Stimulated activated CD4-positive, alpha-beta T cell treated with anti-CD3 and anti-CD28 coated beads, Interleukin-2, amount 100 ng/mL, for 48 hours (primary cell): ENCODE measurements at regions not wholly inside any gene's neighbourhood (a gene's known extent, or its start where the extent isn't known, plus 50 kb on each side); places are given as distances from the start of the nearest gene placed in this dataset.
"Not testable (repeated sequence)": the region's sequence is repeated elsewhere in the genome, so short reads cannot be mapped to it uniquely, and the experiment has no call there.

Source experiments
- DNase-seq, 2 donors: peaks; one replicate each; pipeline ENCODE4 v3.0.0-alpha.2; 2020

DNA sequence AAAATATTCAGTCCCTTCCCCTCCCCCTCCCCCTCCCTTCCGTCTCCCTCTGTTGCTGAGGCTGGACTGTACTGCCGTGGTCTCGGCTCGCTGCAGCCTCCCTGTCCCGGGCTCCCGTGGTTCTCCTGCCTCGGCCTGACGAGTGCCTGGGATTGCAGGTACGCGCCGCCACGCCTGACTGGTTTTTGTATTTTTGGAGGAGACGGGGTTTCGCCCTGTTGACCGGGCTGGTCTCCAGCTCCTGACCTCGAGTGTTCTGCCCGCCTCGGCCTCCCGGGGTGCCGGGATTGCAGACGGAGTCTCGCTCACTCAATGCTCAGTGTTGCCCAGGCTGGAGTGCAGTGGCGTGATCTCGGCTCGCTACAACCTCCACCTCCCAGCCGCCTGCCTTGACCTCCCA is 135.5 kb upstream of the PROKR2 start:
- not testable (repeated sequence) for DNase-seq

DNA sequence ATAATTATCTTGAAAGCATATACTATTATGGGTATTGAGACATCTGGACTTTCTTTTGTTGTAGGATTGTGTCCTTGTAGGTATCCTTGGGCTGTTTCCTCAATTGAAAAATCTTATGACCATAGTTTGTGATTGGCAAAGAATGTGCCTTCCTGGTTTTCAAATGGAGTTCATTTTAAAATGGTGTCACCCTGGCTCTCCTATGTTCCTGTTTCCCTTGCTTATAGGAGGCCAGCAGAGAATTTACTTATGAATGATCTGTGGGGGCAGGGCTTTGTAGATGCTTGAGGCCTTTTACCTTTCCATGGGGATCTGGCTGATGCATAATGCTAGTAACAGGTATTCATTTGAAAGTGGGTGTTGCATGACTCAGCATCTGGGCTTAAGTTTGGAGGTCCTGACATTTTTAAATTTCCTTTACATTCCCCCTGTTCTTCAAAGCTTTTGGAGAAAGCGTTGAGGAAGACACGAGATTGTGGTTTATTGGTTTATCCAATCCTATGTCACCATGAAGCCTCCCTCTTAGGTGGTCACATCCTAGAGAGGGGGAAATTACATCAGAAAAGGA is 135.0 kb upstream of the PROKR2 start:
- DNase-seq: no peak

DNA sequence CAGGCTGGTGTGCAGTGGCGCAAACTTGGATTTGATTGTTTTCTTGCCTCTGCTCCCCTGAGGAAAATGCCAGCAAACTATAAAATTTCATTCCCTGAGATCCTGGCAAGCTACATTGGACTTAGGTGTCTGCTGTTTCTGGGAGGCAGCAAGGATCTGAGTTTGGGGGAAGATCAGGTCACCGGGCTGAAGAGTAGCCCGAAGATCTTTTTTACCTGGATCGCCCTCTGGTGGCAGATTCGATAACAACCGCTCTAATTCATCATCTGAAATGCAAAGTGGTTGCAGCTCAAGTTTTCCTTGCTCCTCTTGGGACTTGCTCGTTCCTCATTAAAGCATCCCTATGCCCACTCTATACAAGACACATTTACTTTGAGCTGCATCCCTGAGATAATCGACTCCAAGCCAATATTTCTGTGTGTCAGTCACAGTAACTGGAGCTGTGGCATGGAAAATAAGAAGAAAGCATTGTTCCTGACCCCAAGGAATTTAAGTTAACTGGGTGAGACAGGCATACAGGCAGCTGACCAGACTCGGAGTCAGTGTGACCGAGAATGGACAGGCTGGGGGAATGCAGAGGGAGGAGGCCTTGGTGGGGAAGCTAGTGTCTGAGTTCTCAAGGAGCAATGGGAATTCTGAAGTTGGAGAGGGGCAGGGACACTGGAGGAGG is 131.8 kb upstream of the PROKR2 start:
- DNase-seq: peak; percentile 58 to 67

DNA sequence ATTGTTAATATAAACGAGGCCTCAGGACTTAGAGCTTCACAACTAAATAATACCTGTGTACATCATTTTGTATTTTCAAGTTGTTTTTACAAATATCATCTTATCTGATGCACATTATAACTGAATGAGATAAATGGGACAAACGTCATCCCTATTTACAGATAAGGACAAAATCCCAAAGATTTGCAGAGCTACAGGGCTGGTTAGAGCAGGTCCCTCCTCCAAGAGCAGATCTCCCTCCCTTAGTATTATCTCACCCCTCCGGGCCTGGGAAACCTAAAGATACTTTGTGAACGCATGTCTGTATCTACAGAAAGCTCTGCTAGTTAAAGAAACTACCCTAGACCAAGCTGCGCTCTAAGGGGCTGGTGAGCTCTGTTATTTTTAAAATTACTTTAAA is 130.4 kb upstream of the PROKR2 start:
- no peak for DNase-seq

DNA sequence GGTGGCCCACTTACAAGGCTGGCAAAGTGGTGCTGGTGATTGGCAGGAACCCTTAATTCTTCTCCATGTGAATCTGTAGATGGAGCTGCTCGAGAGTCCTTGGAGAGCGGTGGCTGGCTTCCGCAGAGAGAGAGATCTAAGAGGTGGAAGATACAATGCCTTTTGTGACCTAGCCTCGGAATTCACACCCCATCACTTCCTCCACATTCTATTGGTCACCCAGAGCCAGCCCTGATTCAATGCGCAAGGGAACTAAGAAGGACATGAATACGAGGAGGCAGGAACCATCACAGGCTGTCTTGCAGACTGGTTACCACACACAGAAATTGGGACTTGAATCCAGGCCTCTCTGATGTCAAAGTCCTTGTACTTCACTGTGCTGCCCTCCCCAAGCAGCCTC is 128.9 kb upstream of the PROKR2 start:
- DNase-seq: no peak

DNA sequence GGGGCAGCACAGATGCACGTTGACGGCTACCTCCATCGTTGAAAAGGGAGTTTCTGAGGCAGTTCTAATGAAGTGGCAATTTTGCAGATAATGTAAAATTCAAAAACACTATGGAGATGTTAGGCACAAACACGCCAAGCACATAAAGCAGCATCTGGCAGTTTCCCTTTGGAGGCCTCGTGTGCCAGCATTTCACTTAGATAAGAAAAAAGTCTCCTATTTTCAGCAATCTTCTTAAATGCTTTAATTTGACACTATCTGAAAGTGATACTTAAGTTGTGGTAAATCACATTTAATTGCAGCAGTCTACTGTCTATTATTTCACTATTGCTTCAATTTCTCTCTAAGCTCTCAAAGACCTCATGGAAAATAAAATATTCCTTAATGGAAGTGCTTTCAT is 125.3 kb upstream of the PROKR2 start:
- no peak for DNase-seq

DNA sequence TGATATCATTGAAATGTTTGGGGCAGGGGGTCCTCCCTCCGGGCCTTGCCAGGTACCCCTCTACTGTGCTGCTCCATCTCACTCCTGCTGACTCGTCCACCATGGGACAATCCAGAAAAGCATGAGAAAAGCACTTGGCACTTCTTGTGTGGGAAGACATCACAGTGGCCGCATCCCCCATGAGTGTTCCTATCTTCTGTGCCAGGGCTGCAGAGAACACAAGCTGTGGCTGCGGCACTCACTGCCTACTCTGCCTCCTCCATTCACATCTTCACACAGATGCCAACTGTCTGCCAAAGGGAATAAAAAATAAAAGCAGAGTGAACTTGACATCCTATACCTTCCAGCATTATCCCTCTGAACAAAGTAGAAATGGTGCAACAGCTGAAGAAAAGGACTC is 117.4 kb upstream of the PROKR2 start:
- DNase-seq: no peak

DNA sequence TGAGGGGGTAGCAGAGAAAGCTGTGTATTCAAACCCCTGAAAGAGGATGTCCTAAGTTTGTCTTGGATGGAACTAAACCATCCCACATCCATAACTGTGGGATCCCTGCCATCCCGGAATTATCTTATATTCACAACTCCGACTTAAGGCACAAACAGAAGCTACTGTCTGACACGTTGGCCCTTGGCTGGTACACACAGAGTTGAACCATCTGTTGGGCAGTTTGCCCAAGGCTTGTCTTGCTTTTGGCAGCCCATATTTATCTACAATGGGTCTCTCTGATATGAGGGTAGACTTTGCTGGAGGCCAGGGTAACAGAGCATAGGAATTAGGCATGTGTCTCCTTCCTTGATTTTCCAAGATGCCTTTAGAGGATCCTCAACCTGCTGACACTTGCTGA is 116.6 kb upstream of the PROKR2 start:
- DNase-seq: no peak

DNA sequence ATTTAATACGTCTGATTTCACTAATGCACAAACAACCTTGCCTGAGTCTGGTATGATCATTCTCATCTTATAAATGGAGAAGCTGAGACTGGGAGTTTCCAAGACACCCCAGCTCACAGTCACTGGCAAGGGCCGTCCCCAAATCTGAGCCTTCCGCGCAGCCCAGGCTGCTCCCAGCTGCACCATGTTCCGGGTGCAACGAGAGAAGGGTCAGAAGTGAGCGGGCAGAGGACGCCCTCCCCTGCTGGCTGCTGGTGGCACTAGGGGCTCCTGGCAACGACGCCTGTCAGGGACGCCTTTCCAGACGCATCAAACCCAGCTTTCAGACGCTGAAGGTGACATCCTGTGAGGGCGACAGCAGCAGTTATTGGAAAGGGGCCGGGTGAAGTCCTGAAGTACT is 115.3 kb upstream of the PROKR2 start:
- no peak for DNase-seq

DNA sequence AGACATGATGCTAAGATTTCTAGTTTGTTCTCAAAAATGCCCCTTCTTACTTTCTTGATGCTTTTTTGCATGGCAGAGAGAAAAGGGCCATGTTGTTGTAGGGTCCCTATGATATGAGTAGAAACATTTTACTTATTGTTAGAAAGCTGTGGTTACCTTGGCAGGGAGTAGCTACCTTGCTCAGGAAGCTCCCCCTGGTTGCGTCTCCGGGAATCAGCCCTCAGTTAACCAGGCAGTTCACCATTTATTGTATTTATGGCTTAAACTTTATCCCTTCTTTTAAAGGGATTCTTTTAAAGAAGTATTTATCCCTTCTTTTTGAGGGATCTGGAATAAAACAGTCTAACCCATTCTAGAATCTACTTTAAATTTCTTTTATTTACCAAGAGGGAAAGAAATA is 113.9 kb upstream of the PROKR2 start:
- DNase-seq: no peak

DNA sequence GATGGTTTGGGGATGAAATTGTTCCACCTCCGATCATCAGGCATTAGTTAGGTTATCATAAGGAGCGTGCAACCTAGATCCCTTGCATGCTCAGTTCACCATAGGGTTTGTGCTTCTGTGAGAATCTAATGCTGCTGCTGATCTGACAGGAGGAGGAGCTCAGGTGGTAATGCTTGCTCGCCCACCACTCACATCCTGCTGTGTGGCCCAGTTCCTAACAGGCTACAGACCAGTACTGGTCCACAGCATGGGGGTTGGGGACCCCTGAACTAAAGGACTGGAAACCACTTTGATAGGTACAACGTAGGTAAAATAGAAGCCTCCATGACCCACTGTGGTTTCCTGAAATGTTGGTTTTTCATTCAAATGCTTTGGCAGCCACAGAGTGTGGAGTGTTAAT is 109.3 kb upstream of the PROKR2 start:
- DNase-seq: no peak

DNA sequence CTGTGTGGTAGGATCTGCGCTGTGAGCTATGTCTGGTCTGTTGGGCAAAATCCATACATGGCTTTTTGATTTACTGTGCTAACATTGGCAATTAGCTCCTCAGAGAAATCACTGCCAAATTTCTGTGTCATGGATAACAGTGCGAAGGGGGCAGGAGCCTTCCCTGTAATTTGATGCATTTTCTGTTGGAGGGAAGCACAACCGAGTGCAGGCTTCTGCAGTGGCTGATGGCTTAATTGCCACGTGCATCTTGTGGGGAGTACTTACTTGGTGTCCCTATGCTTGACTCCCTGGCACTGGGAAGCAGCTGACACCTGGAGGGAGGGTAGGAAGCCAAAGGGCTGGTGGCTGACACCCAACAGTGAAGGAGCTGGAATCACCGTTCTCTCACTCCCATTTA is 99.3 kb upstream of the PROKR2 start:
- DNase-seq: no peak

DNA sequence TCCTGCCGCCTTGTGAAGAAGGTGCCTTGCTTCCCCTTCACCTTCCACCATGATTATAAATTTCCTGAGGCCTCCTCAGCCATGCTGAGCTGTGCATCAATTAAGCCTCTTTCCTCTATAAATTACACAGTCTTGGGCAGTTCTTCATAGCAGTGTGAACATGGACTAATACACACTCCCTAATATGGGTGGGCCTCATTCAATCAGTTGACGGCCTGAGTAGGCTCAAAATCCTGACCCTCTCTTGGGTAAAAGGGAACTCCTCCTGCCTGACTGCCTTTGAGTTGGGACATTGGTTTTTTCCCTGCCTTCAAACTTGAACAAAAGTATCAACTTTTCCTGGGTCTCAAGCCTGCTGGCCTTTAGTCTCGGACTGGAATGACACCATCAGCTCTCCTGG is 96.6 kb upstream of the PROKR2 start:
- DNase-seq: no peak

DNA sequence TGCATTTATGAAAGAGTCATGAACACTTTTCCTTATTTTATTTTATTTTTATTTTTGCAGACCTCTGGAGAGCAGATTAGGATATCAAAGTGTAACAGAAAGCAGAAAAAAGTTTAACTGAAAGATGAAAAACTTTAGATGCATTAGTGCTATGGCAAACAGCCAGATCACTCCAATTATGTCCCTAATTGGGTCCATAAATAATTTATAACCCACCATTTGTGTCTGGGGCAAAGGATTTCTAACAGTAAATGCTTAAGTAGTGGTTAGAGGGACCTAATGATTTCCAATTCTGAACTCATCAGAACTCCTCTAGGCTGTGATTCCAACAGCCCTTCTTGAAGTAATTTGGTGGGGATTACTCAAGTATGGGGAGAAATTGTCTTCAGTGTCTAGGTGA is 93.7 kb upstream of the PROKR2 start:
- DNase-seq: no peak

DNA sequence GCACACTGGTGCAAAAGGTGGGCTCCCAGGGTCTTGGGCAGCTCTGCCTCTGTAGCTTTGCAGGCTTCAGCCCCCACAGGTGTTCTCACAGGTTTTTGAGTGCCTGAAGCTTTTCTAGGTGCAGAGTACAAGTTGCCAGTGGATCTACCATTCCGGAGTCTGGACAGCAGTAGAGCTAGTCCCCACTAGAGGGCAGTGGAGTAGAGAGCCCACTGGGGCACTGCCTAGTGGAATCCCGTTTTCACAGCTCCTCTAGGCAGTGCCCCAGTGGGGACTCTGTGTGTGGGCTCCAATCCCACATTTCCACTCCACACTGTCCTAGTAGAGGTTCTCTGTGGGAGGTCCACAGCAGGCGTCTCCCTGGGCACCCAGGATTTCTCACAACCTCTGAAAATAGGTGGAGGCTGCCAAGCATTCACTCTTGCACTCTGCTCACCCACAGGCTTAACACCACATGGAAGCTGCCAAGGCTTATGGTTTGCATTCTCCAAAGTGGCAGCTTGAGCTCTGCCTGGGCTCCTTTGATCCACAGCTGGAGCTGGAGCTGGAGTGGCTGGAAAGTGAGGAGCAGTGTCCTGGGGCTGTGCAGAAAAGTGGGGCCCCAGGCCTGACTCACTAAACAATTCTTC is 86.3 kb upstream of the PROKR2 start:
- DNase-seq: peak; percentile 15 to 20

DNA sequence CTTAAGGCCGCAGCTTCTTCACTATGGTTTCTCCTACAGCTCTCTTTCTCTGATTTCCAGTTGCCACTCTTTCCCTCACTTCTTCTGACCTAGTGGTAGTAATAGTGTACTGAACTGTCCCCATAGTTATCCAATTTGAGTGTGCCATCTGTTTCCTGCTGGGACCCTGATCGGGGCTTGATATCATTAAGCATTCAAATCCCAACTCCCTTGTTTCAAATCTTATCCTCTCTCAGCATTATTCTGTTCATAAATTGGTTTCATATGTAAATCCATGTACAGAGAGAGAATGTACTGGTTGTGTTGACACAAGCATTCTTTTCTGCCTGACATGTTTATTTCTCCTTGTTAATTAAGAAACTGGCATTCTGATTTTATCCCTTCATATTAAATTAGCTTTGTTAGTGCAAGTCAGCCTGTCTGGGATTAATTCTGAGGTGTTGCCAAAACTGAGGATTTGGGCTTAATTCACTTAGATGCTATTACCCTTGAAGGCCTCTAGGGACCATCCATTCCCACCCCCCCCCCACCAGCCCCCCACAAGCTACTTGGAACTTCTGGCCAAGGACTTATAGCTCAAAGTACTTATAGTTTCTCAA is 84.6 kb upstream of the PROKR2 start:
- DNase-seq: no peak

DNA sequence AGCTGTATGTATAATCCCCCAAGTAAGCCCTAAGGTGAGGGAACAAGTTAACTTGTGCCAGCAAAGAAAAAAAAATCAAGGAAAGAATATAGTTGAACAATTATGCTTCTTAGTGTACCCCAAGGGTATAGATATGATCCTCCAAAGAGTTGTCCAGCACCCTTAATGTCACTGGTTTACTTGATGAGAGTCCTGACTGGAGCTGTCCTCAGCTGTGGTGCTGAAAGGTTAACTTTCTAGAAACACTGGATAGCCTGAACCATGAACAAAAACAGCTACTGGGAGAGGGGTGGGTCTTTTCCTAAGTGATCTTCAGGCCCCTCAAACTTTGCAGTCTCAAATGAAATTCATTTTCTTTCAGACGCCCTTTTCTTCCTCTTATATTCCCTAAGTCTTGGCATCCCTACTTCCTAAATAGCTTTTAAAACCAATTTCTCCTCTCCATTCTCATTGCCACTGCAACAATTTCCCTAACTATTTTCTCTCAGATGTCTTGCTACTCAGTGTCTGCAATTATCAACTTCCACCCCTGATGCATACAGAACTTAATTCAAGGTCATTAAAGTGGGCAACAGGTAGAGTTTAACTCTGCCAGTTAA is 83.5 kb upstream of the PROKR2 start:
- peak in 1 of 2 donors; percentile 7 for DNase-seq

DNA sequence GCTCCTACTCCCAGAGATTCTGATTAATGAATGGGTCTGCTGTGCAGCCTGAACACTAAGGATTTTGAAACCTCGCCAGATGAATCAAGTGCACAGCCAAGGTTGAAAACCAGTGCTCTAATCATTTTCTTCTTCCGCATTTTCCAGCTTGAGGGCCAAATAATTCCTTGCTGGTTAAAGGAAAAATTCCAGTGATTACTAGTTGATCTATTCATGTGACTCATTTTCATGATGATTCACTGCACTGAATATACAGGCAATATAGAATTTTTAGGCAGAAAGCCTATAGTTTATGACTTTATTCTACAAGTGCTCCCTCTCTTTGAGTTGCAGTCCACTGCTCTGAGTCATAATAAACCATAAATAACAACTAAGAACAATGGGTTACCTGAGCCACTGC is 80.6 kb upstream of the PROKR2 start:
- no peak for DNase-seq

DNA sequence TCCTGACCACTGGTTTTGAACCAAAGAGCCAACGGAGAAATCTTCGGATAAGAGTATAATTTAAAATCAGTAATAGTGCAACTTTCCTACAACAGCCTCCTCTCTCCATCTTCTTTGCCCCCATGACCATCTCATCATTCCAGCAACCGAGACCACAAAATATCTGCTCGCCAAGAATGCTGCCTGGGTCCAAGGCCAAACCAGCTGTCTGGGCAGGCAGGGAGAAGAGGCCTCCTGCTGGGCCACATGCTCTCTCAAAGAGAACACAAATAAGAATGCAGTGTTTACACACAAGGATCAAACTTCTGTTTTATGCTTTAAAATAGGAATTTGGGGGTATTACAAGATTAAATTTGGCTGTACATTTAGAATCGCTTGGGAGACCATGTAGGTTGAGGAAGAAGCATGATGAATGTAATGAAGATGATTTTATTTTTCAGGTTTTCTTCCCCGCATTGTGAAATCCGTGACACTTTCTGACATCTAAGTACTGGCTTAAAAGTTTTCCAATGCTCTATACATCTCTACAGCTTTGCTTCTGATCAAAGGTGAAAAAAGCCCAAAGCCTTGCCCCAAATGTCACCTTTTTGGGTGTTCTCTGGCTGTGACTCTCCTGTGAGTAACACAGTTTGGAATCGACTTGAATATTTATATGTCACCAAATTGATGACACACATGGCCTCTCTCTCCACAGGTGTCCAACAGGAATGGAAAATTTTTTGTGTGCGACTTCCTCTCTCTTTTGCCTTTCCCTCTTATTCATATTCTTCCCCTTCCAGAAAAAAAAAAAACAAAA is 79.4 kb upstream of the PROKR2 start:
- DNase-seq: no peak

DNA sequence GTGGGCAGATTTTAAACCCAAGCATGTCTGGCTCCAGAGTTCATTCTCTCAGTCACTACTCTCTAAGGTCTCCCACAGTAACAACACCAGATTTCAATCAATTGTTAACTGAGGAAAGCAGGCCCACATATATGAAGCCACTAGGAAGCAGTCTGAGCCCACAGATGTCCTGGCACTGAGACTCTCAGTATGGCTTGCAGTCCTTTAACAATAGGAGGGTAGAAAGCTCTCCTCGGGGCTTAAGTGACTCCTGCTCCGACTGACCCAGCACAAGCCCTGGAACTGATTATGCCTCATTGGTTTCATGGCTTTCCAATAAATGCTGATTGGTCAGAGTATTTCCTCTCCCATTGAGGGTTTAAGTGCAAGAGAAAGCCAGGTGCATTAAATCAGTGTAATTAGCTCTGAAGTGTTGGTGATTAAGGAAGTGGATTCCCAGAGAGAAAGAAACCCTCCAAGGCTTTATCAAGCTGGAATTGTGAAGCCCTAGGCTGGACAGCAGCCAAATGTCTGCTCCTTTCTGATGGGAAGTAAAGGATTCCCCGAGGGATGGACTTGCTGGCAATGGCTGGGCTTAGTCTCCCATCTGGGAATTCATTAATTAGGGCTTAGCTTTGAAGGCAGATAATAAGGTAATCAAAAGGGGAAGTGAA is 76.6 kb upstream of the PROKR2 start:
- DNase-seq: no peak

DNA sequence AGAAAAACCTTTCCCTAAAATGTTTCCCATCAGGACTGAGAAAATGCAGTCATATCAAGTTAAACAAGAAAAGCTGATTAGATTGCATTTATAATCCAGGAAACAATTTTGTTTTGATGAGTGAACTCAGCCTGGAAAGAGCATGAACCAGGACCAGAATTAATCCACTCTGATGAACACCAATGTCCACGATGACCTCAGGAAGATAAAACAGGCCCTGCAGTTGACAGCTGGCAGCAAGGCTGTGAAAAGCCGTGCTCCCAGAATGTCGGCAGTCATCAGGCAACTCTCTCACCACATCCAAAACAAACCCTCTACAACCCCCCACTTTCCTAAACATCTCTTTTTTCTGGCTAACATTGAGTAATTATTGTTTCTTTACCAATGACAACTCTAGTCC is 74.0 kb upstream of the PROKR2 start:
- no peak for DNase-seq

DNA sequence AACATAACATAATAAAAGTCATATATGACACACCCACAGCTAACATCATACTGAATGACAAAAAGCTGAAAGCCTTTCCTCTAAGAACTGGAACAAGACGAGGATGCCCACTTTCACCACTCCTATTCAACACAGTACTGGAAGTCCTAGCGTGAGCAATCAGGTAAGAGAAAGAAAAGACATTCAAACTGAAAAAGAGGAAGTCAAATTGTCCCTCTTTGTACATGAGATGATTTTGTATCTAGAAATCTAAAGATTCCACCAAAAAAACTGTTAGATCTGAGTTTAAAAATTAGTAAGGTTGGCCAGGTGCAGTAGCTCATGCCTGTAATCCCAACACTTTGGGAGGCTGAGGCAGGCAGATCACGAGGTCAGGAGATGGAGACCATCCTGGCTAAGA is 70.1 kb upstream of the PROKR2 start:
- not testable (repeated sequence) for DNase-seq

DNA sequence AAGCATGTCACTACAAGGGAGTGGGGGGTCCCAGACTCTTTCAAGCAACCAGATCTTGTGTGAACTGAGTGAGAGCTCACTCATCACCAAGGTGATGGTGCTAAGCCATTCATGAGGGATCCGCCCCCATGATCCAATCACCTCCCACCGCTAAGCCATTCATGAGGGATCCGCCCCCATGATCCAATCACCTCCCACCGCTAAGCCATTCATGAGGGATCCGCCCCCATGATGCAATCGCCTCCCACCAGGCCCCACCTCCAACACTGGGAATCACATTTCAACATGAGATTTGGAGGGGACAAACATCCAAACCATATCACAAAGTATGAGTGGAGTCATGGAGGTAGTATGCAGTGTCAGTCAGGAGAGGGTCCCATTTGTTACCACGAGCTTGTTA is 64.8 kb upstream of the PROKR2 start:
- not testable (repeated sequence) for DNase-seq
